Vagina (tissue), 2 donors: ENCODE measurements at regions not wholly inside any gene's neighbourhood (a gene's known extent, or its start where the extent isn't known, plus 50 kb on each side); places are given as distances from the start of the nearest gene placed in this dataset.
"Not testable (repeated sequence)": the region's sequence is repeated elsewhere in the genome, so short reads cannot be mapped to it uniquely, and the experiment has no call there.

Experiments used
- DNase-seq, 2 donors: peaks; one replicate each; pipeline ENCODE4 v3.0.0-alpha.2; 2017; ENCODE audit errors: extremely low spot score in 2 of 2
- H3K27ac ChIP-seq: fragments of 200-600 bp; sonication (generic); one replicate; pipeline ENCODE4 v1.5.1; 2019
- H3K27me3 ChIP-seq: fragments of 200-600 bp; sonication (generic); one replicate; pipeline ENCODE4 v1.5.1; 2019
- H3K36me3 ChIP-seq, 2 donors: fragments of 200-600 bp; sonication (generic); one replicate each; pipeline ENCODE4 v1.5.1; 2017 to 2019
- H3K4me1 ChIP-seq: fragments of 200-600 bp; sonication (generic); one replicate; pipeline ENCODE4 v1.5.1; 2019
- H3K4me3 ChIP-seq, 2 donors: fragments of 200-600 bp; sonication (generic); 1 replicate in 1 of 2; 2 replicates in 1 of 2; pipeline ENCODE4 v1.5.1; 2016 to 2019
- H3K9me3 ChIP-seq: fragments of 200-600 bp; sonication (generic); one replicate; pipeline ENCODE4 v1.5.1; 2019
- CTCF ChIP-seq, 3 experiments: fragments of 450-650 bp in 2 of 3; fragments of 200-600 bp in 1 of 3; sonication (generic) in 1 of 3; IDR thresholded peaks; one replicate each; pipeline ENCODE4 v1.5.1; 2017 to 2019; ENCODE audit warnings: antibody characterized with exemption in 3 of 3, mild to moderate bottlenecking in 2 of 3, moderate library complexity in 2 of 3
- POLR2A ChIP-seq, 2 donors: fragments of 450-650 bp; IDR thresholded peaks; one replicate each; pipeline ENCODE4 v1.6.1; 2017; ENCODE audit warnings: antibody characterized with exemption in 2 of 2, mild to moderate bottlenecking in 2 of 2, moderate library complexity in 2 of 2
- POLR2AphosphoS5 ChIP-seq, 2 donors: sonication (generic); formaldehyde crosslinking; IDR thresholded peaks; one replicate each; pipeline ENCODE4 v1.9.0; 2017; ENCODE audit warnings: antibody characterized with exemption in 2 of 2, mild to moderate bottlenecking in 2 of 2, low read depth in 1 of 2; ENCODE audit not compliant: insufficient read depth in 1 of 2
- intact Hi-C: fragments of 100-400 bp; cut with DNase I; formaldehyde crosslinking; loops from one replicate; pipeline ENCODE4 v1.15.1; 2023

GRCh38 chrX:134045372-134045771 lies 60.0 kb upstream of the GPC3 start:
- H3K27ac ChIP-seq, intact Hi-C loops, H3K27me3 ChIP-seq, DNase-seq, H3K36me3 ChIP-seq, H3K4me3 ChIP-seq, H3K9me3 ChIP-seq, H3K4me1 ChIP-seq: not testable (repeated sequence)

- H3K9me3 ChIP-seq, H3K27me3 ChIP-seq, H3K4me3 ChIP-seq, H3K4me1 ChIP-seq, H3K27ac ChIP-seq, intact Hi-C loops, DNase-seq, H3K36me3 ChIP-seq: not testable (repeated sequence)
Measured at GRCh38 chrX:134067107-134067506, 81.7 kb upstream of the GPC3 start.

GRCh38 chrX:134071899-134072298 lies 86.5 kb upstream of the GPC3 start:
- intact Hi-C loops, H3K4me1 ChIP-seq, H3K9me3 ChIP-seq, H3K4me3 ChIP-seq, H3K36me3 ChIP-seq, DNase-seq, H3K27me3 ChIP-seq, H3K27ac ChIP-seq: not testable (repeated sequence)

GRCh38 chrX:134073341-134073740 lies 87.9 kb upstream of the GPC3 start:
- Histone ChIP-seq H3K27ac (no peak overlapping the region), H3K4me1 (no peaks in the 10 kb centered on the region), H3K27me3 (no peaks in the 10 kb centered on the region), H3K4me3 (no peak overlapping the region), H3K36me3 (no peaks in the 10 kb centered on the region), H3K9me3 (no peaks in the 10 kb centered on the region)
- DNase-seq: no peak
- intact Hi-C loops: no loop called here
- TF ChIP-seq CTCF (IDR thresholded peaks at IDR 0.05) (no peak), POLR2AphosphoS5 (IDR thresholded peaks at IDR 0.05; ENCODE audit: insufficient read depth in 1 of 2, low read depth in 1 of 2) (no peak), POLR2A (IDR thresholded peaks at IDR 0.05) (no peak)

- no peak for DNase-seq
- TF ChIP-seq CTCF (IDR thresholded peaks at IDR 0.05) (no peak), POLR2AphosphoS5 (IDR thresholded peaks at IDR 0.05; ENCODE audit: insufficient read depth in 1 of 2, low read depth in 1 of 2) (no peak), POLR2A (IDR thresholded peaks at IDR 0.05) (no peak)
- no peak overlapping the region for H3K4me3 ChIP-seq
- no peaks in the 10 kb centered on the region for H3K9me3 ChIP-seq
- no peaks in the 10 kb centered on the region for H3K36me3 ChIP-seq
- intact Hi-C loops: no loop called here
- no peaks in the 10 kb centered on the region for H3K4me1 ChIP-seq
- H3K27ac ChIP-seq: no peak overlapping the region
- H3K27me3 ChIP-seq: no peaks in the 10 kb centered on the region
Measured at GRCh38 chrX:134074151-134074550, 88.8 kb upstream of the GPC3 start.

GRCh38 chrX:134075894-134076718 lies 90.7 kb upstream of the GPC3 start:
- no peak for DNase-seq
- intact Hi-C loops: no loop called here
- no peaks in the 10 kb centered on the region for H3K9me3 ChIP-seq
- H3K4me1 ChIP-seq: no peaks in the 10 kb centered on the region
- TF ChIP-seq POLR2A (IDR thresholded peaks at IDR 0.05) (no peak), CTCF (IDR thresholded peaks at IDR 0.05) (no peak), POLR2AphosphoS5 (IDR thresholded peaks at IDR 0.05; ENCODE audit: insufficient read depth in 1 of 2, low read depth in 1 of 2) (no peak)
- H3K27me3 ChIP-seq: no peaks in the 10 kb centered on the region
- no peak overlapping the region for H3K27ac ChIP-seq
- H3K36me3 ChIP-seq: no peaks in the 10 kb centered on the region
- H3K4me3 ChIP-seq: no peak overlapping the region
